ENCODE measurements at regions not wholly inside any gene's neighbourhood (a gene's known extent, or its start where the extent isn't known, plus 50 kb on each side); places are given as distances from the start of the nearest gene placed in this dataset.

GRCh38 chr5:173669483-173669882 lies 53.0 kb upstream of the BOD1 start:
- Histone ChIP-seq H4K20me1 (ENCODE audit: insufficient read depth, low read length) (no peaks in the 10 kb centered on the region), H3F3A (ENCODE audit: insufficient read depth, low read length) (no peaks in the 10 kb centered on the region), H2AFZ (ENCODE audit: low read length) (no peak overlapping the region), H3K9me2 (replicated peaks; ENCODE audit: insufficient read depth, low read length) (no peaks in the 10 kb centered on the region), H3K27ac (ENCODE audit: low read length) (no peak overlapping the region), H3K9ac (ENCODE audit: low read length) (no peak overlapping the region), H3K27me3 (replicated peaks; ENCODE audit: insufficient read depth, low read length) (no peaks in the 10 kb centered on the region), H3K79me2 (ENCODE audit: low read length) (no peaks in the 10 kb centered on the region), H3K4me3 (ENCODE audit: low read length) (no peak overlapping the region), H3K36me3 (replicated peaks; ENCODE audit: insufficient read depth, low read length) (no peaks in the 10 kb centered on the region), H3K4me2 (ENCODE audit: low read depth, low read length) (no peak overlapping the region), H3K4me1 (ENCODE audit: low read length) (no peaks in the 10 kb centered on the region), H3K9me3 (replicated peaks; ENCODE audit: insufficient read depth, low read length) (no peaks in the 10 kb centered on the region)
- DNase-seq = no peak
- TF ChIP-seq, protein P1, sequence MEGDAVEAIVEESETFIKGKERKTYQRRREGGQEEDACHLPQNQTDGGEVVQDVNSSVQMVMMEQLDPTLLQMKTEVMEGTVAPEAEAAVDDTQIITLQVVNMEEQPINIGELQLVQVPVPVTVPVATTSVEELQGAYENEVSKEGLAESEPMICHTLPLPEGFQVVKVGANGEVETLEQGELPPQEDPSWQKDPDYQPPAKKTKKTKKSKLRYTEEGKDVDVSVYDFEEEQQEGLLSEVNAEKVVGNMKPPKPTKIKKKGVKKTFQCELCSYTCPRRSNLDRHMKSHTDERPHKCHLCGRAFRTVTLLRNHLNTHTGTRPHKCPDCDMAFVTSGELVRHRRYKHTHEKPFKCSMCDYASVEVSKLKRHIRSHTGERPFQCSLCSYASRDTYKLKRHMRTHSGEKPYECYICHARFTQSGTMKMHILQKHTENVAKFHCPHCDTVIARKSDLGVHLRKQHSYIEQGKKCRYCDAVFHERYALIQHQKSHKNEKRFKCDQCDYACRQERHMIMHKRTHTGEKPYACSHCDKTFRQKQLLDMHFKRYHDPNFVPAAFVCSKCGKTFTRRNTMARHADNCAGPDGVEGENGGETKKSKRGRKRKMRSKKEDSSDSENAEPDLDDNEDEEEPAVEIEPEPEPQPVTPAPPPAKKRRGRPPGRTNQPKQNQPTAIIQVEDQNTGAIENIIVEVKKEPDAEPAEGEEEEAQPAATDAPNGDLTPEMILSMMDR (IDR thresholded peaks at IDR 0.05; ENCODE audit: low read length) = no peak
- TF ChIP-seq EZH2phosphoT487 (IDR thresholded peaks at IDR 0.05; ENCODE audit: low read length) (no peak), EZH2 (optimal IDR thresholded peaks at IDR 0.05; ENCODE audit: low read depth, low read length) (no peak)

- Histone ChIP-seq H3K79me2 (ENCODE audit: low read length) (no peaks in the 10 kb centered on the region), H3K9ac (ENCODE audit: low read length) (no peak overlapping the region), H3K4me2 (ENCODE audit: low read depth, low read length) (no peak overlapping the region), H3K36me3 (replicated peaks; ENCODE audit: insufficient read depth, low read length) (no peaks in the 10 kb centered on the region), H3K27ac (ENCODE audit: low read length) (no peak overlapping the region), H3K27me3 (replicated peaks; ENCODE audit: insufficient read depth, low read length) (no peaks in the 10 kb centered on the region), H4K20me1 (ENCODE audit: insufficient read depth, low read length) (no peaks in the 10 kb centered on the region), H3F3A (ENCODE audit: insufficient read depth, low read length) (no peaks in the 10 kb centered on the region), H3K9me2 (replicated peaks; ENCODE audit: insufficient read depth, low read length) (no peaks in the 10 kb centered on the region), H3K4me3 (ENCODE audit: low read length) (no peak overlapping the region), H3K4me1 (ENCODE audit: low read length) (no peaks in the 10 kb centered on the region), H3K9me3 (replicated peaks; ENCODE audit: insufficient read depth, low read length) (no peaks in the 10 kb centered on the region), H2AFZ (ENCODE audit: low read length) (no peak overlapping the region)
- DNase-seq = no peak
- no peak for TF ChIP-seq EZH2phosphoT487 (IDR thresholded peaks at IDR 0.05; ENCODE audit: low read length)
- TF ChIP-seq, protein P1 (IDR thresholded peaks at IDR 0.05; ENCODE audit: low read length) = no peak
- TF ChIP-seq EZH2 (optimal IDR thresholded peaks at IDR 0.05; ENCODE audit: low read depth, low read length) = no peak
These were observed 53.7 kb upstream of the BOD1 start for GRCh38 chr5:173670130-173670651.

GRCh38 chr5:173670791-173671120 lies 54.3 kb upstream of the BOD1 start:
- Histone ChIP-seq H3K79me2 (ENCODE audit: low read length) (no peaks in the 10 kb centered on the region), H4K20me1 (ENCODE audit: insufficient read depth, low read length) (no peaks in the 10 kb centered on the region), H3K36me3 (replicated peaks; ENCODE audit: insufficient read depth, low read length) (no peaks in the 10 kb centered on the region), H3K4me1 (ENCODE audit: low read length) (no peaks in the 10 kb centered on the region), H3K27ac (ENCODE audit: low read length) (no peak overlapping the region), H3F3A (ENCODE audit: insufficient read depth, low read length) (no peaks in the 10 kb centered on the region), H3K9me2 (replicated peaks; ENCODE audit: insufficient read depth, low read length) (no peaks in the 10 kb centered on the region), H2AFZ (ENCODE audit: low read length) (no peak overlapping the region), H3K9me3 (replicated peaks; ENCODE audit: insufficient read depth, low read length) (no peaks in the 10 kb centered on the region), H3K4me2 (ENCODE audit: low read depth, low read length) (no peak overlapping the region), H3K27me3 (replicated peaks; ENCODE audit: insufficient read depth, low read length) (no peaks in the 10 kb centered on the region), H3K4me3 (ENCODE audit: low read length) (no peak overlapping the region), H3K9ac (ENCODE audit: low read length) (no peak overlapping the region)
- TF ChIP-seq EZH2phosphoT487 (IDR thresholded peaks at IDR 0.05; ENCODE audit: low read length) = no peak
- TF ChIP-seq EZH2 (optimal IDR thresholded peaks at IDR 0.05; ENCODE audit: low read depth, low read length) = no peak
- TF ChIP-seq, protein P1 (IDR thresholded peaks at IDR 0.05; ENCODE audit: low read length) = no peak
- DNase-seq = no peak
